ENCODE measurements at regions not wholly inside any gene's neighbourhood (a gene's known extent, or its start where the extent isn't known, plus 50 kb on each side); places are given as distances from the start of the nearest gene placed in this dataset.

- TF ChIP-seq, protein P1, sequence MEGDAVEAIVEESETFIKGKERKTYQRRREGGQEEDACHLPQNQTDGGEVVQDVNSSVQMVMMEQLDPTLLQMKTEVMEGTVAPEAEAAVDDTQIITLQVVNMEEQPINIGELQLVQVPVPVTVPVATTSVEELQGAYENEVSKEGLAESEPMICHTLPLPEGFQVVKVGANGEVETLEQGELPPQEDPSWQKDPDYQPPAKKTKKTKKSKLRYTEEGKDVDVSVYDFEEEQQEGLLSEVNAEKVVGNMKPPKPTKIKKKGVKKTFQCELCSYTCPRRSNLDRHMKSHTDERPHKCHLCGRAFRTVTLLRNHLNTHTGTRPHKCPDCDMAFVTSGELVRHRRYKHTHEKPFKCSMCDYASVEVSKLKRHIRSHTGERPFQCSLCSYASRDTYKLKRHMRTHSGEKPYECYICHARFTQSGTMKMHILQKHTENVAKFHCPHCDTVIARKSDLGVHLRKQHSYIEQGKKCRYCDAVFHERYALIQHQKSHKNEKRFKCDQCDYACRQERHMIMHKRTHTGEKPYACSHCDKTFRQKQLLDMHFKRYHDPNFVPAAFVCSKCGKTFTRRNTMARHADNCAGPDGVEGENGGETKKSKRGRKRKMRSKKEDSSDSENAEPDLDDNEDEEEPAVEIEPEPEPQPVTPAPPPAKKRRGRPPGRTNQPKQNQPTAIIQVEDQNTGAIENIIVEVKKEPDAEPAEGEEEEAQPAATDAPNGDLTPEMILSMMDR (IDR thresholded peaks at IDR 0.05) = no peak
- TF ChIP-seq POLR2A (IDR thresholded peaks at IDR 0.05) (no peak), POLR2AphosphoS5 (IDR thresholded peaks at IDR 0.05) (no peak)
Measured at GRCh38 chr5:4232084-4232483, 636.5 kb downstream of the IRX1 start.
